ENCODE measurements at regions not wholly inside any gene's neighbourhood (a gene's known extent, or its start where the extent isn't known, plus 50 kb on each side); places are given as distances from the start of the nearest gene placed in this dataset.

DNA sequence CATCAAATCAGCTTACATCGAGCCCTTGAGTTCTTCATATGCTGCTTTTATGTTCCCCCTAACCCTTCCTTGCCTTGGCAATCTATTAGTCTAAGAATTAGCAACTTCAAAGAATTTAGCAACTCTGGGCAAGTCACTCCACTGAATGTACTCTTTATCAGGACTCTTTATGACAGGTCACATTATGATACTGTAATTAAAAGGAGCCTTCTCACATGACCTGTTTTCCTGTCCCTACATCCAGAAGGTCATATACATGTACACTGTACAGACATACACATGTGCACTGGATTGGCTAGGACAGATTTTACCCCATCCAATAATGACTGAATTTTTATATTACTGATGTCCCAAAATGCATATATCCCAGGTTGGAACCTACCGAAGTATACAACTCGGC lies 463.1 kb downstream of the SHQ1 start:
- no peak for DNase-seq

DNA sequence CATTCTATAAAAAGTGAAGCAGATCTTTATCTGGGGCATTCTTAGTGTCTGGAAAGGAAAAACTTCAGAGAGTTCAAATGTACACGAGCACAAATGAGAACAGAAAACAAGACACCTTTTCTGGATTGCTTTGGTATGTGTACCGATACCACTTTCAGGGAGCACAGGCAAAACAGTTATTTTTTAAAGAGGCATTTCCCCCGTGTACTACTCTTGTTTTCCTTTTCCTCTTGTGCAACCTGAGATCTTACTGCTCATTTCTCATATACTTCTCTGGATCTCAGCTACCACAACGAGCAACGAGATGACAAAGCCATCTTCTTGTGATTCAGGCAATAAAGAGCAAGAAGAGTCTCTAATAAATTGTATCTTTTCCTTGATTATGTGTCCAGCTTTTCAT lies 463.6 kb downstream of the SHQ1 start:
- no peak for DNase-seq

DNA sequence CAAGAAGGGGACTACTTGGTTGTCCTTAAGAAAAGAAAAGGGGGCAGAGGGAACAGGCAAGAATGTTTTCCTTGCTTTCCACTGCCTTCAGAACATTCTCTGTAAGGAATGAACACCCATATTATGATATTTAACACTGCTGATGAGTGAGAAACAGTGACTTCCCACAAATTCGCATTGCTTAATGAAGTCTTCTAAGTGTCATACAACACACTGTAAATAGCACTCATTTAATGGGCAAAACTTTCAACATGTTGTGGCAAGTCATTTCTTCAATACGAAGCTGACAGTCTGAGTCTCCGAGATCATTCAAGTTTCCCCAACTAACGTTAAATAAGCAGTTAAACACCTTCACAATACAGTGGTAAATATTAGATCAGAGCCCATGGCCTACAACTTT lies 464.4 kb downstream of the SHQ1 start:
- DNase-seq = no peak

DNA sequence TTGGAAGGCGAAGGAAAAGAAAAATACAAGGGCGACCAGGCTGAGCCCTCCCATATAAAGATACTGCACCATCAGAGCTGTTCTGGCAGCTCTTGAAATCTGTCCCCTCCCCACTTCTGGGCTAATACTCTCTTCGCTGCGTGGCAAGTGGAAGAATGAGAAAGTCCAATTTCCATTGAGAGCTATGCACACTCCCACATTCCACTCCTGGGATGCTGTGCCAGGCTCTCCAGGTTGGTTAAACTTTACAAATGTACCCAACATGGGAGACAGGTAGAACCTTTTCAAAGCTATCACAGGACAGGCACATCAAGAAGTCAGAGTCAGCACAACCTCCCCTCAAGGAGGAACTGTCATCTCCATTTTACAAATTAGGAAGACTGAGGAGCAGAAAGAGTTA lies 465.0 kb downstream of the SHQ1 start:
- no peak for DNase-seq

DNA sequence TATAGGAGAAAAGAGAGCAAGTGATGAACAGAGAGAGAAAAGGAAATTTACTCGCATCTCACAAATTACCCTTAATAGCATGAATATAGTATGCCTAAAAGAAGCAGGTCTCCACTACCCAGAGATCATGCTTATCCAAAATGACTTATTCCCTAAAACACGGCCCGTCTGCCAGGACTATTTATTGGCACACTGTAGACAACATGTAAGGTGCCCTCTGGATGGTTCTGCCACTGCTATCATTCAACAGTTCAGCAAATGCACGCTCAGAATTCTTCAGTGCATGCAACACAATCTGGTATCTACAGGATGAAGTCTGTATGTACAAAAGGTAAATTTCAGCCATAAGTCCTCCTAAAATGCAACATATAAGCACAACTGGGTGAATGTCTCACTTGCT lies 465.8 kb downstream of the SHQ1 start:
- DNase-seq = no peak

DNA sequence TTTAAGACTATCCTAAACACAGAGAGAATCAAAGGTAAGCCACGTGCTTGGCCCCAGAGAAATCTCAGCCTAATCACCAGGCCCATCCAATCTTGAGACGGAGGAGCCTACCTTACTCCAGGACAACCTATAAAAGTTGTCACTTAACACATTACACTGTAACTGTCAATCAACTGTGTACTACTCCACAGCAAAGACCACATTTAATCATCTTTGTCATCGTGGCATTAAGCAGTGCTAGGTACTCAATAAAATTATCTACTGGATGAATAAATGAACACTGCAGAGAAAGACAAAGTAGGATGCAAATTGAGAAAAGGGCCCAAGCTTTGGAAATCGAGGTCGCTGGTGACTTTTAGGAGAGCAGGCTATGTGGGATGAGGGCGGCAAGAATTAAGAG lies 466.7 kb downstream of the SHQ1 start:
- DNase-seq = no peak

DNA sequence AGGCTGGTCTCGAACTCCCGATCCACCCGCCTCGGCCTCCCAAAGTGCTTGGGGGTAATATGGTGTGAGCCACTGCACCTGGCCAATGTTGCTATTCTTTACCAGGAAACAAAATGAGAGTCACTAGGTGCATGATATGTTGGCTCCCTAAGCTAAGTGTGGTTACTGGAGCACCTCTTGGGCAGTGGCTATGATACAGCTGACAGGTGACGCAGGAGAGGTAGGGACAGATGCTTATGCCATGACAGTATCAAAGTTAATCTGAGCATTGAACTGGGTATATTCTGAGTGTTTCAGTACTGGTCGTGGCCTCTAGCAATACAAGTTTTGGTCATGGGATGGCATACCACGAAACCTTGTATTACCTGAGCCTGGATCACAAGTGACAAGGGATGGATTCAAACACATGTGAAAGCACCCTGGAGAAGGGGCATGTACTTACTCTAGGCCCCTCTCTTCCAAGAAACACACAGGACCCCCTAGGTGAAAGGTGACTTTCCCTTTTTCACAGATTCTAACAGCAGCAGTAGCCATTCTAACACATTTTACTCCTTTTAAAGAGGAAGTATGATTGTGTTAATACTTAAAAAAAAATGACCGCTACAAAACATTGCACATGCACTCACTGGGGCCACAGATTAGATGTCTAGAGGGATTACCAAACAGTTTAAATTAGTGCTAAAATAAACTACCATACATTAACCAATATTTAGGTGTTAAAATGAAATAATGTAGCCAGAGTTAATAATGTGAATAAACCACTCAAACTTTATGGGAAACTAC lies 467.3 kb downstream of the SHQ1 start:
- no peak for DNase-seq

DNA sequence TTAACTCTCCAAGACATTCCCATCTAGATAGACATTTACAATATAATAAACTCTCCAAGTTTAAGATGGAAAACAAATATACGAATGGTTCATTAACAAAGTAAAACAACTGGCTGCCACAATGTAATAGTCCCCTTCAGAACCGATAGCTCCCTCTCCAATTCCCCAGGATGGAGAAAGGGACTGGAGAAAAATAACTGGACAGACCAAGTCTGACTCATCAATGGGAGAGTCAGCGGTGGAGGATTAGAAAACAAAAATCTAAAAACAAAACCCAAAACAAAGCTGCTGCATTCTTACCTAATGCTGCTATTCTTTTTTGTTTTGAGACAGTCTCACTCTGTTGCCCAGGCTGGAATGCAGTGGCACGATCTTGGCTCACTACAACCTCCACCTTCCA lies 468.1 kb downstream of the SHQ1 start:
- no peak for DNase-seq

DNA sequence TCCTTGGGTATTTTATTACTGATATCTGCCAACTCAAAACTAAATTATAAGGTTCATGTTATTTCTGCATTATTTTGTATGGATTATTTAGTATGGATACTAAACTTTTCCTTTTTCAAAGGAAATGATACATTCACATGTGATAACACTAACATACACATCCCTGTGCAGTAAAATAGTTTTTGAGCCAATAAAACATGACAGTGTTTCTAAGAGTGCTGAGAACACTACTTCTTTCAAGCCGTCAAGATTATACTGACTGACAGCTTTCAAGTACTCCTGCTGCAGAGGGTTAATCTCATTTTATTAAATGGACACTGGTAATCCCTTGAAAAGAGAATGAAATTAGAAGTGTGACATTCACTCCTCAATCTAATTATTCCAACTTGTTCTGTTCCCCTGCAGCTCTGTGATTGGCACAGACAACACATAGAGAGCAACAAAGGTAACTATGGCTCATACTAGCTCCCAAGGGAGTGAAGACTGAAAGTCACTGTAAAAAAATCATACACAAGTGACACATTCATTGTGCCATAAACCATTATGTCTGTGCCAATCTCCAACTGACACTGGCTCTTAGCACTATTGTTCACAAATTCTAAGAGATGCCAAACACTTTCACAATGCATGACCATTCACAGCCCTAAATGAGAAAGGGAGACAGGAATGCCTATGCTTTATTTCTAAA lies 468.6 kb downstream of the SHQ1 start:
- no peak for DNase-seq

DNA sequence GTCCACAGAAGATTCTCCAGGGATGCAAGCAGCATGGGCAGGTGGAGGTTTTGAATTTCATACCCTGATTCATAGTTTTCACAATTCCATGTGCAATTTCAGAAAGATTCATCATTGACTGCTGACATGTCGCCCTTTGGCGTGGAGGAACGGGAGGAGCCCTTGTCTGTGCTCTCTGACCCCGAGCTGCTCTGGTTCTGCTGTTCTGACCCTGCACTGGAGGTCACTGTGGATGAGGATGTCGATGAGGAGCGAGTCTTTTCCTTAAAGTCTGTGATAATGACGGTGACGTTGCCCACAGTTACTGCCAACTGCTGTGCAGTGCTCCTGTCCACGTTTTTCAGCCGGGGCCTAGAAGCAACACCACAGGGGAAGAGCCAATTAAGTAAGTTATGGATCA lies 470.0 kb downstream of the SHQ1 start:
- no peak for DNase-seq

DNA sequence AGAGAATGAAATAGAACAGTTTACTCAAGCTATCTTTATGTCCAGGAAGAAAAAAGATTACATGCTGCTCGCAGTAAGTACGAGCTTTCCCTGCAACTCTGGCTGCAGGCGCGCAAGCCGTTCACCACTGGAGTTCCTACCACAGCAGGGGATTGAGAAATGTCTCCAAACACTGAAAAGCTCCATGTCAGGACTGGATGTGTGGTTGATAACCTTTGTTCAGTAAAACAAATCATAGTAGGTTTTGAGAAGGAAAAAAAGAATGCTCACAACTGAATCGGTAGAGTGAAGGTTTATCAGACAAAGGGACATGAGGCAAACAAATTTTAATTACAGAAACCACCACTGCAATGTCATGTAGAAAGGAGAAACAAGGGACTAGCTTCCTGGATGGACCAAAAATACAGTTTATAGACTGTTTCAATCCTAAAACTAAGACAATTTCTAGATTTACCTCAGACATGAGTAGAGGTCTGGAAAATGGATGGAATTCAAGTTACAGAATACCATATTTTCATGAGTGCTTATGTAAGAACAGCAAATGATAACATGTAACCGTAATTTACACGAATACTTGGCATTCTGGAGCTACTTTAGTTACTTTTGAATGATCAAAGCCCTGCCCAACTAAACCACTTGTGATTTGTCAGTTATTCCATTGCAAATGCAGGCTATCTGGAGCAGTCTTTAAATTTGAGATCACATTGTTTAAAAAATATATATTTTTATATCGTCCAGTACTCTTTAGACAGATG lies 471.1 kb downstream of the SHQ1 start:
- no peak for DNase-seq

DNA sequence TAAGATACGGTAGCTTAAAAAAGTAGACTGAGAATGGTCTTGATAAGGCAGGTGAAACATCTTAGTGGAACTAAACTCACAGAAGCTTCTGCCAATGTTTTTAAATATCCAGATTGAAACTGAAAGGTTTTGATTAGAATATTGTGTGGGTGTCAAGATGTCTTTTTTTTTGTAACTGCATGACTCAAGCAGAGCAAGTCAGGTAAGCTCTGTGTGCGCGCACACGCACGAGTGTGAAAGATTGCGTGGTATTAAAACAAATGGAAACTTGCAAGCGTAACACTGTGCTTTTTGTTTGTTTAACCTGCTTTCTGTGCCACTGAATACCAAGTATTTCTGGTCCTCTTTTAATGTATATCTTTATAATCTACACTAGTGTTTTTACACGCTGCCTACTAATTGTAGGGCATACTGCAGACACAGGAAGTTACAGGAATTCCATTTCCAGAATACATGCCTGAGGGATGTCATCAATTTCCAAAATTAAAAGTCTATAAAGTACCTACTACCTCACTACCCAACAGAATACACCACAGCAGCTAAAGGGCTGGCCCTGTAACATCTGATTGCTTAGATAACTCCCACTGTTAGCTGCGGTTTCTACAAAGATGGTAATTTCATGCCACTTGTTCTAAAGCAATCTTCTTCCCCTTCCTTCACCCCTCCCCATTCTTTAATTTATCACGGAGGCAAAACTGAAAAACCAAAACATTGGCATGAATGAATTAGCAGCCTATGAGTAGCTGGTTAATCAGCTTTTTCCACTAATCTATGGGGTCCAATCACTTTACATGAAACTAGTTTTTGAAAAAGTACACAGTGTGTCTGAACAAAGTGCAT lies 472.8 kb downstream of the SHQ1 start:
- DNase-seq = peak; percentile 30

DNA sequence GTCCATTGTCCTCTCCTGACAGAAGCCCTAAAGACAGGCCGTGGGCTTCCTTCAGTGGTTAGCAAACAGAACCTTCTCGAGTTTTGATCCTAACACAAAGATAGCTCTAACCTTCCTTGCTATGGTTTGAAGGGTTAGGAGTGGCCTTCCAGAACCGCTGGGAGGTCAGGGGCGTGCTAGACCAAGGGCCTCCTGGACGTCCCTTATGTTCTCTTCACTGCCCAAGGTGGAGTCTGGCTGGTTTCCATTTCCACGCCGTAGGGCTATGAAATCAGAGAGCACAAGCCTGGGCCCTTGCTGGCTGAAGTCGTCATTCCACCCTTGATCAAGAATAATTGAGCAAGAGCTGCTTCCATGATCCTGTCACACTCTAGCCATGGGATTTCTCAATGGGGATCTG lies 475.1 kb downstream of the SHQ1 start:
- no peak for DNase-seq

DNA sequence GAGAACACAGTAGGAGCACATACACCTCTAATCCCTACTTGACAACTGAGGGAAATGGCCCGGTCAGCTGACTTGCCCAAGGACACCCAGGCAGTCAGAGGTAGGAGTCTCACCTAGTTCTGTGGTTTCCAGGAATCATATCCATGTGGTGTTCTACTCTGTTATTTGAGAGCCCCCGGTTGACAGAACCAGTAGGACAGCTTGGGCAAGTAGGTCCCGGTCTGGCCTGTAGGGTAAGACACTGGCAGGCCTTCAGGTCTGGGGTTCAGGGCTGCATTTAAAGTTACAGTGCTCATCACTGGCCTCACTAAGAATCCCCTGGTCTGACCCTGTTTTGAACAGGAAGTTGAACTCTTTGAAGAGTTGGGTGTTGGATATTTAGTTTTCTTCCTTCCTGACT lies 476.1 kb downstream of the SHQ1 start:
- DNase-seq = no peak

DNA sequence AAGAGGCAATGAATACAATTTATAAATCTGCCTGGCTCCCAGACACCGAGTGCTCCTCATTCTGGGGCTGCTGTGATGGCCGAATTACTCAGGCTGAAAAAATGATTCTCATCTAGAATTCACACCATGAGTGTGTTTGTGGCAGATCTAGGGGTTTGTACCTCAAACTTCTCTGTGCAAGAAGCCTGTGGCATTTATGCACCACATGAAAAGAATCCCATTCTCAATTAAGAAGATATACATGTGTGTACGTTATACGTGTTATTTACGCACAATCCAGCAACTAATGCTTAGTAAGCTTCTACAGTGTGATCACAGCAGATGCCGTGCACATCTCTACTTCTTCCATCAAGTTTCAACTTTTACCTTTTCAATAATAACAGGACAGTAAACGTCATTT lies 476.8 kb downstream of the SHQ1 start:
- DNase-seq = no peak

DNA sequence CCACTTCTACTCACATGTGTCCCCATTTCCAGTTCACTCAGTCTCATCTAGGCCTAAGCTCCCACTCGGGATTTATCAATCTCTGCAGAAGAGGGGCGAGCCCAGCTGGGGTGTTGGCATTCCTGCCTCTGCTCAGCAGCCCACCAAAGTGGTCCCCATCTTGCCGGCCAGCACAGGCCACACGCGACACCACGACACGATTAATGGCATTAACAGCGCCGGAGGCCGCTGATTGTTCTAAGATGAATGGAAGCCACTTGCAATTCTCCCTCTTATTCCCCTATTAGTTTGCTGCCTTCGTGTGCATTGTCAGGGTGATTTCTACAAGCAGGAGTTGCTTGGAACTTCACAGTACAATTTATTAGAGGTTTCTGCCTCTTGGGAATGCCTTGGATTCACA lies 477.3 kb downstream of the SHQ1 start:
- DNase-seq = no peak

DNA sequence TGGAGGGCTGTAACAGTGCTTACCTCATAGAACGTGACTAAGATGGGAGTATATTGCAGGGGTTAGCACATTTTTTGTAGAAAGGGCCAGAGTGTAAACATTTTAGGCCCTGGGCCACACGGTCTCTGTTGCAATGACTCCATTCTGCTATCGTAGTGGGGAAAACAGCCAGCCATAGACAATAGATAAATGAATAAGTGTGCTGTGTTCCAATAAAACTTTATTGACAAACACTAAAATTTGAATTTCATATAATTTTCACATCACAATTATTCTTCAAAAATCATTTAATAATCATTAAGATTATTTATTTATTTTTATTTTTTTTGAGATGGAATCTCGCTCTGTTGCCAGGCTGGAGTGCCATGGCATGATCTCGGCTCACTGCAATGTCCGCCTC lies 478.6 kb downstream of the SHQ1 start:
- no peak for DNase-seq

DNA sequence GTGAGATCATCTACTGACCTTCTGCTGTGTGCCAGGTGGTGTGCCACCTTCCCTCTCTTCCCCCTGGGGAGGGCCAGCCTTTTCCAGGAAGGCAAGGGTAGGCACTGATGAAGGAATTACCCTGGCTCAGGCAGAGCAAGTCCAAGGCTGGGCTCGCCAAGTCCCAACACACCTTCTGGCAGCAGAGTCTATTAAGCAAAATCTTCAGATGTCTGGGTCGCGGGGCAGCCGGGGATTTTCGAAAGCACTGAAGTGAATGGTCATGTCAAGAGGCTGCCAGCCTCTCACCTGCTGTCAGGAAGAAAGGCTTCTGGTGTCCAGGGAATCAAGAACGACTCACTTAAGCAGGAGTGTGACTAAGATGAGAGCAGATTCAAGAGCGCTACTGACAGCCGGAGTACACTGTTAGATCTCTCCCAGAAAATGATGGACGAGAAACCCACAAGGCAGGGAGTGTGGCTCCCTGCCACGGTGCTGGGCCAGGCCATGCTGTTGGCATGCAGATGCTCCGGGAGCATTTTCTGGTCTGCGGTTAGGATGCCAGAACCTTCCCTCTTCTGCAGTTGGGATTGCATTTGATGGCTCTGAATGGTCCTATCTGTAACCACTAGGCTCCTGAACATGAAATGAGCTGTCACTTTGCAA lies 479.8 kb downstream of the SHQ1 start:
- no peak for DNase-seq

DNA sequence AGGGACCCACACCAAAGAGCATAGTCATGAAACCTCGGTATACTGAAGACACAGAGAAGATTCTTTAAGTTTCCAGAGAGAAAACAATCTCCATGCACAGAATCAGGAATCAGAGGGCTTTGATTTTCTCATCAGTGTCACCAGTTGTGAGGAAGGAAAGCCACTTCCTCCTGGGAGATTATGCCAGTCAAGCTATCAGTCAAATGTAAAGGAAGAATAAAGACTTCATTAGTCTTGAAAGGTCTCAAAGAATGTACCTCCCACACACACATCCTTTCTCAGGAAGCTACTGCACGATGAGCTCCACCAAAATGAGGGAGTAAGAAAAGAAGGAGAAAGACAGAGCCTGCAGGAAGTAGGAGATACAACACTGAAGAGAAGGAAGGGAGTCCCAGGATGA lies 486.3 kb downstream of the SHQ1 start:
- no peak for DNase-seq

DNA sequence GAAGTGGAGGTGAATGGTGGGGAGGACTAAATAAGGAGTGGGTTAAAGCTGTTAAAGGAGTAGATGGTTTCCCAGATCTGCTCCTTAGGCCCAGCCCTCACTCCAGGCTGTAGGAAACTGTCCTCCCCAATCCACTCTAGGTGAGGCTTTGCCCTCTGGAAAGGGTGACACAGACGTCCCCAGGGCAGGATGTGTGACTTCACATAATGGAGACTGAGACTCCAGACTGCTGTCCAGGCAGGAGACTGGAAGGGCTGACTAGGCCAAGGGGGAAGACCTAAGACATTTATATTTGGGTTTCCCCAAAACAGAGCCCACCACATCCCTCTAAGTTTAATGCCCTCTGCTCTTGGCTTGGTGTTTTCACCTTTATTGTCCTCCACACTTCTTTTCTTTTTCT lies 488.5 kb downstream of the SHQ1 start:
- no peak for DNase-seq

DNA sequence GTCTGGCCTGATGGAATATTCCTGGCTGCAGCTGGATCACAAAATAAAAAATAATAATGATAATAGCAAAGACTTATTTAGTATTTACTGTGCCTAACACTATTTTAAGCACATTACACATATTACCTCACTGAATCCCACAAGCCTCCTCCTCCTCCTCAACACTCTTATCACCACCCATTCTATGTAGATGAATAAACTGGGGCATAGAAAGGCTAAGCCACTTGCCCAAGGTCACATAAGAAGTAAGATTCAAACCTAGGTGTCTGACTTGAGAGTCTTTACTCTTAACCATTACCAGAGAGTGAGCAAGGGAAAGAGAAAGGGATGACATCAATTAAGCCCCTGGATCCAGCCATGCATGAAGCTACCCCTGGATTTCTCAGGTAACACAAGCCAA lies 493.1 kb downstream of the SHQ1 start:
- DNase-seq = no peak

DNA sequence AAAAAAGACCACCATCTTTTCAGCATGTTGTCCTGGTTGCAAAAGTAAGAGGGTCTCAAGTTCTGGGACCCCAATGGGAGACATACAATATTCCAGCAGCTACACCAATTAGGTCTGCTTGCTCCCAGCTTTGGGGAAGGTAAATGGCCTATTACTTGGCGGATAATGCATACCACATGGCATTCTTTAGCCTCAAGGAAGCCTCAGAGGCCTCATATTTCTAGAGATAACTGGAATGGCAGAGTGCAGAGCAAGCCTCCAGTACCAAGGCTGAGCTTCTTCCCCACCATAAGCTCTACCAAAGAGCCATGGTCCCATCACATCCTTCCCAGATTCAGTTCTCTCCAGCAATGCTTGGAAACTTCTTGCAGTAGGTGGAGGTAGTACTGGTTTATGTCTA lies 493.8 kb downstream of the SHQ1 start:
- DNase-seq = no peak
